Erythroblast (primary cell): ENCODE measurements at regions not wholly inside any gene's neighbourhood (a gene's known extent, or its start where the extent isn't known, plus 50 kb on each side); places are given as distances from the start of the nearest gene placed in this dataset.

Experiments
- GATA1 ChIP-seq: IDR thresholded peaks from 2 replicates; pipeline ENCODE4 v1.6.1; 2011; ENCODE audit warnings: low read depth, mild to moderate bottlenecking, control low read depth, low read length, moderate library complexity
- POLR2A ChIP-seq: IDR thresholded peaks from 2 replicates; pipeline ENCODE4 v1.6.1; 2011; ENCODE audit warnings: mild to moderate bottlenecking, low read length

DNA sequence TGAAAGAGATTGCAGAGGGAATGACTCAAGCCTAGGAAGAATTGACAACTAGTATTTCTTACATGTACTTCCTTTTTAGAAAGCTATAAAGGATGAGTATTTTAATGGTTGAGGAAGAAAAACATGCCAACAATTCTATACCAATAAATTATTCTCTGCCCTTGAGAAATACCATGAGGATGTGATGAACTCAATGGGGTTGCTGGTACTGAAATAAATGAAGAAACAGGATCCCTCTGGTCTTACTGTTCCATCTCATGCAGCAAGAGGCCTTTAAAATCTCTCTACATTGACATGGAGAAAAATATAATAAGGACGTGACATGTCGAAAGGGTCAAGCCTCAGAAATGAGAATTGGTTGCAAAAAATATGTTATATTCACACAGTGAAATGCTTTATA is 477.3 kb downstream of the GABRG2 start:
- TF ChIP-seq GATA1 (no peak), POLR2A (no peak)
